GM12878 (cell line): ENCODE measurements at regions not wholly inside any gene's neighbourhood (a gene's known extent, or its start where the extent isn't known, plus 50 kb on each side); places are given as distances from the start of the nearest gene placed in this dataset.

Experiments
- ATAC-seq: fragments of 200-7000 bp; cut with Tn5 transposase; 3 replicates; pipeline ENCODE4 v1.9.1; 2020; ENCODE audit warnings: mild to moderate bottlenecking, moderate library complexity
- BruUV-seq: library from RNA; stranded (reverse); fragments of 400-500 nt; replicated peaks from 2 replicates; lab custom pipeline; 2021; lab: Mats Ljungman, UMichigan
- CTCF ChIA-PET: fragments of 300-600 bp; sonication (Branson Sonifier 250); formaldehyde crosslinking; extraction: SDS; loops from one replicate; lab custom pipeline; 2021; ENCODE audit warnings: inconsistent platforms; lab: Yijun Ruan, JAX
- POLR2A ChIA-PET: fragments of 350-600 bp; formaldehyde crosslinking; extraction: SDS; loops from one replicate; lab custom pipeline; 2021; ENCODE audit warnings: inconsistent platforms; lab: Charles Lee
- RAD21 ChIA-PET: fragments of 300-600 bp; sonication (Branson Sonifier 250); formaldehyde crosslinking; loops from one replicate; lab custom pipeline; 2023; ENCODE audit warnings: antibody characterized with exemption; ENCODE audit not compliant: unreplicated experiment; lab: Charles Lee
- SMC1A ChIA-PET: fragments of 300-600 bp; sonication (Branson Sonifier 250); formaldehyde crosslinking; loops from one replicate; lab custom pipeline; 2023; ENCODE audit not compliant: unreplicated experiment, uncharacterized antibody; lab: Charles Lee
- DNase-seq: peaks from one replicate; pipeline ENCODE4 v3.0.0-alpha.2; 2011; ENCODE audit warnings: low read depth, low spot score
- FAIRE-seq: peaks from 3 replicates; lab custom pipeline; 2011; peaks lifted over from hg19 to GRCh38; lab: Jason Lieb, UNC
- H2AFZ ChIP-seq: 2 replicates; pipeline ENCODE4 v1.6.0; 2011; ENCODE audit warnings: low read depth, low read length, control low read depth; ENCODE audit not compliant: control insufficient read depth
- H3K27ac ChIP-seq: 2 replicates; pipeline ENCODE4 v1.5.1; 2011; ENCODE audit warnings: control low read depth; ENCODE audit not compliant: control insufficient read depth, insufficient read depth
- H3K27me3 ChIP-seq, 2 experiments: replicated peaks in 1 of 2; 2 replicates each; pipeline versions ENCODE4 v1.6.0 to v1.6.1; 2011; ENCODE audit warnings: low read length in 1 of 2; ENCODE audit not compliant: control insufficient read depth in 2 of 2, insufficient read depth in 2 of 2
- H3K36me3 ChIP-seq, 2 experiments: 2 replicates each; pipeline ENCODE4 v1.5.1; 2011; ENCODE audit warnings: low read length in 1 of 2; ENCODE audit not compliant: control insufficient read depth in 2 of 2, insufficient read depth in 2 of 2
- H3K4me1 ChIP-seq: 2 replicates; pipeline ENCODE4 v1.6.1; 2011; ENCODE audit warnings: mild to moderate bottlenecking, low read length, moderate library complexity, mixed read lengths; ENCODE audit not compliant: control insufficient read depth, insufficient read depth
- H3K4me2 ChIP-seq: 2 replicates; pipeline ENCODE4 v1.6.0; 2011; ENCODE audit warnings: control low read depth; ENCODE audit not compliant: control insufficient read depth, insufficient read depth
- H3K4me3 ChIP-seq: fragments of 200-600 bp; sonication (generic); 2 replicates; pipeline ENCODE4 v1.5.1; 2016
- H3K79me2 ChIP-seq: 2 replicates; pipeline ENCODE4 v1.6.0; 2011; ENCODE audit warnings: low read length; ENCODE audit not compliant: control insufficient read depth, insufficient read depth
- H3K9ac ChIP-seq: 2 replicates; pipeline ENCODE4 v1.8.0; 2011; ENCODE audit warnings: low read length, control low read depth, mixed read lengths; ENCODE audit not compliant: control insufficient read depth, insufficient read depth
- H3K9me3 ChIP-seq: replicated peaks from 3 replicates; pipeline ENCODE4 v1.5.1; 2011; ENCODE audit warnings: mild to moderate bottlenecking, low read length; ENCODE audit not compliant: control insufficient read depth, insufficient read depth
- H4K20me1 ChIP-seq: 2 replicates; pipeline ENCODE4 v1.6.0; 2011; ENCODE audit not compliant: control insufficient read depth, insufficient read depth
- ASH2L ChIP-seq: fragments of 300-600, 200-600 bp; sonication (generic); IDR thresholded peaks from 2 replicates; pipeline ENCODE4 v1.6.1; 2017; ENCODE audit warnings: low read depth, mild to moderate bottlenecking, borderline replicate concordance
- ATF3 ChIP-seq: IDR thresholded peaks from 2 replicates; pipeline ENCODE4 v1.6.1; 2011; ENCODE audit warnings: low read depth, mild to moderate bottlenecking, low read length, moderate library complexity, borderline replicate concordance; ENCODE audit errors: extremely low read depth
- BCL3 ChIP-seq: IDR thresholded peaks from 2 replicates; pipeline ENCODE4 v1.6.1; 2011; ENCODE audit warnings: borderline replicate concordance, low read depth, mild to moderate bottlenecking, moderate library complexity, low read length; ENCODE audit not compliant: insufficient read depth, poor library complexity, severe bottlenecking
- CHD2 ChIP-seq: IDR thresholded peaks from 2 replicates; pipeline ENCODE4 v1.6.1; 2011; ENCODE audit warnings: low read depth, low read length, improper control_type of control experiment, borderline replicate concordance
- EED ChIP-seq: sonication (generic); IDR thresholded peaks from 2 replicates; pipeline ENCODE4 v1.6.1; 2016; ENCODE audit warnings: antibody characterized with exemption, low read depth
- ETV6 ChIP-seq, 2 experiments: fragments of 450-650 bp in 1 of 2; IDR thresholded peaks in 1 of 2; conservative IDR thresholded peaks in 1 of 2; 2 replicates each; pipeline ENCODE4 v1.6.1; 2014; ENCODE audit warnings: antibody characterized with exemption in 1 of 2, borderline replicate concordance in 1 of 2, low read depth in 1 of 2, mild to moderate bottlenecking in 1 of 2, moderate library complexity in 1 of 2
- EZH2 ChIP-seq: IDR thresholded peaks from 2 replicates; pipeline ENCODE4 v1.6.1; 2012; ENCODE audit warnings: low read depth, mild to moderate bottlenecking, control low read depth, inconsistent platforms, low read length, borderline replicate concordance; ENCODE audit not compliant: control insufficient read depth
- FOXK2 ChIP-seq: fragments of 450-650 bp; IDR thresholded peaks from 2 replicates; pipeline ENCODE4 v1.6.1; 2017; ENCODE audit warnings: mild to moderate bottlenecking, moderate library complexity
- IKZF1 ChIP-seq: fragments of 450-650 bp; conservative IDR thresholded peaks from 2 replicates; pipeline ENCODE4 v1.6.1; 2017; ENCODE audit warnings: antibody characterized with exemption, mild to moderate bottlenecking
- IKZF2 ChIP-seq, 2 experiments: fragments of 450-650 bp; IDR thresholded peaks; 2 replicates each; pipeline ENCODE4 v1.6.1; 2017; ENCODE audit warnings: mild to moderate bottlenecking in 2 of 2, moderate library complexity in 2 of 2
- MYC ChIP-seq: IDR thresholded peaks from 2 replicates; pipeline ENCODE4 v1.6.1; 2011; ENCODE audit warnings: mild to moderate bottlenecking, low read length, moderate library complexity, inconsistent platforms; ENCODE audit not compliant: insufficient read depth, insufficient replicate concordance, insufficient read length, severe bottlenecking
- RCOR1 ChIP-seq: conservative IDR thresholded peaks from 2 replicates; pipeline ENCODE4 v1.6.1; 2012; ENCODE audit warnings: low read depth, low read length, improper control_type of control experiment
- RELB ChIP-seq: fragments of 450-650 bp; IDR thresholded peaks from 2 replicates; pipeline ENCODE4 v1.6.1; 2017; ENCODE audit warnings: low read depth, mild to moderate bottlenecking, moderate library complexity
- SMC3 ChIP-seq: IDR thresholded peaks from 2 replicates; pipeline ENCODE4 v1.6.1; 2011; ENCODE audit warnings: low read length, improper control_type of control experiment, borderline replicate concordance
- SPI1 ChIP-seq: IDR thresholded peaks from 2 replicates; pipeline ENCODE4 v1.6.1; 2011; ENCODE audit warnings: low read depth, mild to moderate bottlenecking, low read length, moderate library complexity, borderline replicate concordance; ENCODE audit not compliant: insufficient read depth
- TBL1XR1 ChIP-seq: IDR thresholded peaks from 2 replicates; pipeline ENCODE4 v1.6.1; 2012; ENCODE audit warnings: low read depth, low read length, improper control_type of control experiment
- TCF7 ChIP-seq: IDR thresholded peaks from 2 replicates; pipeline ENCODE4 v1.6.1; 2014; ENCODE audit warnings: antibody characterized with exemption, borderline replicate concordance
- YY1 ChIP-seq: IDR thresholded peaks from 2 replicates; pipeline ENCODE4 v1.6.1; 2011; ENCODE audit warnings: low read depth, mild to moderate bottlenecking, low read length
- ZNF622 ChIP-seq: fragments of 450-650 bp; IDR thresholded peaks from 2 replicates; pipeline ENCODE4 v1.6.1; 2017; ENCODE audit warnings: mild to moderate bottlenecking, inconsistent platforms
- ZSCAN29 ChIP-seq: fragments of 450-650 bp; IDR thresholded peaks from 2 replicates; pipeline ENCODE4 v1.6.1; 2017; ENCODE audit warnings: mild to moderate bottlenecking, moderate library complexity
- WGBS: methylation state at CpG from one replicate; pipeline ENCODE4 v1.1.6; 2016; ENCODE audit warnings: low lambda C conversion rate; ENCODE audit not compliant: insufficient replicate concordance, insufficient coverage; ENCODE audit errors: missing lambda C conversion rate; 5-methylcytosine and 5-hydroxymethylcytosine counted together
- in situ Hi-C: fragments of 300-500 bp; cut with MboI; formaldehyde crosslinking; loops from 9 replicates; pipeline ENCODE4 v1.14.3; 2018; ENCODE audit warnings: mixed read lengths
- intact Hi-C: fragments of 100-400 bp; cut with micrococcal nuclease; formaldehyde crosslinking; loops from one replicate; pipeline ENCODE4 v1.14.2; 2022; ENCODE audit not compliant: unreplicated experiment

- POLR2A ChIA-PET, result interaction anchor here (1.0 to 1.5 kb wide), 3 partner anchors 19 to 26 kb away, joined by 4 to 6 read pairs (median 5); no protein-coding TSS in a partner anchor
- in situ Hi-C loops, result no loop called here
- RAD21 ChIA-PET, result interaction anchor here (0.7 to 6.5 kb wide), 8 partner anchors 10 to 66 kb away, joined by 3 to 86 read pairs (median 5); no protein-coding TSS in a partner anchor
- TF ChIP-seq IKZF2 (IDR thresholded peaks at IDR 0.05) (0 out of 4 replicates have a peak, but pooled peaks have one; percentile 12 to 26), SPI1 (0 out of 2 replicates have a peak, but pooled peaks have one; percentile 3), RELB (no peak), IKZF1 (peak; percentile 47; the same call in 1 of the 2 replicates), MYC (no peak), SMC3 (peak; percentile 70), ETV6 (conservative IDR thresholded peaks at IDR 0.05 in 1 of 2, IDR thresholded peaks at IDR 0.05 in 1 of 2; ENCODE audit: borderline replicate concordance in 1 of 2, low read depth in 1 of 2) (no peak), TCF7 (no peak), YY1 (0 out of 2 replicates have a peak, but pooled peaks have one; percentile 19), FOXK2 (no peak), ZNF622 (no peak), EED (peak; percentile 52; the same call in 1 of the 2 replicates), ZSCAN29 (no peak), ASH2L (no peak), EZH2 (no peak), TBL1XR1 (no peak), RCOR1 (no peak), ATF3 (no peak), CHD2 (no peak), BCL3 (no peak)
These were observed 56.0 kb downstream of the TEX44 start for GRCh38 chr2:231648579-231649174.

More at GRCh38 chr2:231648579-231649174, 56.0 kb downstream of the TEX44 start:
- peak; percentile 79 for FAIRE-seq
- ATAC-seq, result peak; percentile 100
- H3K4me2 ChIP-seq, result no peak overlapping the region
- no peak for DNase-seq
- no peaks in the 10 kb centered on the region for H3K79me2 ChIP-seq
- no peak overlapping the region for H3K9ac ChIP-seq
- H3K27ac ChIP-seq, result no peak overlapping the region
- SMC1A ChIA-PET, result interaction anchor here (0.9 to 7.1 kb wide), 8 partner anchors 12 to 66 kb away, joined by 3 to 102 read pairs (median 6); no protein-coding TSS in a partner anchor
- no peaks in the 10 kb centered on the region for H3K36me3 ChIP-seq
- no peak overlapping the region for H3K4me3 ChIP-seq
- CTCF ChIA-PET, result interaction anchor here (0.7 to 12.0 kb wide), 8 partner anchors 10 to 91 kb away, joined by 3 to 262 read pairs (median 8); no protein-coding TSS in a partner anchor
- H3K4me1 ChIP-seq, result 0 out of 2 replicates have a peak, but pooled peaks cover under 1% of the 10 kb centered on the region
- whole genome bisulfite sequencing, result 19% methylated on average over 9 of the region's 9 CpGs
- H3K9me3 ChIP-seq, result no peaks in the 10 kb centered on the region
- H4K20me1 ChIP-seq, result no peaks in the 10 kb centered on the region
- BruUV-seq, result no TSS peak
- intact Hi-C loops, result loop anchor here (1.0 to 2.0 kb wide), 3 partner anchors 23 to 66 kb away; no protein-coding TSS in a partner anchor
- H3K27me3 ChIP-seq, result no peaks in the 10 kb centered on the region
- no peak overlapping the region for H2AFZ ChIP-seq
